ENCODE measurements at regions not wholly inside any gene's neighbourhood (a gene's known extent, or its start where the extent isn't known, plus 50 kb on each side); places are given as distances from the start of the nearest gene placed in this dataset.

DNA sequence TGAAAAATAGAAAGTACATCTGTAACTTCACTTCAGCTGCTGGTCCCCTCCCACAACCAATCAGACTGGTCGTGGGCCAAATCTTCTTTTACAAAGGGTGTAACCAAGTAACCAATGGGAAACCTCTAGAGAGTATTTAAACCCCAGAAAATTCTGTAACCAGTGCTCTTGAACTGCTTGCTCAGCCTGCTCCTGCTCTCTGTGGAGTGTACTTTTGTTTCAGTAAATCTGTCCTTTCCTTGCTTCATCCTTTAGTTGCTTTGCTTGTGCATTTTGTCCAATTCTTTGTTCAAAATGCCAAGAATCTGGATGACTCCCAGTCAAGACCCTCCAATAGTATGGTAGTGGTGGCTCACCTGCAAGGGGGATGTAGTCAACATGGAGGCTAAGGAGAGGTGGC is 489.1 kb downstream of the FUT8 start:
- TF ChIP-seq CTCF (IDR thresholded peaks at IDR 0.05) (no peak), POLR2A (IDR thresholded peaks at IDR 0.05) (no peak), POLR2AphosphoS5 (IDR thresholded peaks at IDR 0.05) (no peak)
